SK-N-SH (cell line): ENCODE measurements at regions not wholly inside any gene's neighbourhood (a gene's known extent, or its start where the extent isn't known, plus 50 kb on each side); places are given as distances from the start of the nearest gene placed in this dataset.

Source experiments
- CTCF ChIA-PET: fragments of 300-600, 350-600 bp; formaldehyde crosslinking; extraction: SDS; loops from one replicate; lab custom pipeline; 2021; lab: Yijun Ruan, JAX
- POLR2A ChIA-PET: fragments of 350-600 bp; sonication (Branson Sonifier 250); formaldehyde crosslinking; extraction: SDS; loops from one replicate; lab custom pipeline; 2020; ENCODE audit warnings: antibody characterized with exemption, inconsistent platforms; lab: Yijun Ruan, JAX
- DNase-seq: peaks from one replicate; pipeline ENCODE4 v3.0.0; 2012
- H2AFZ ChIP-seq: fragments of 200-600 bp; sonication (generic); 2 replicates; pipeline ENCODE4 v1.8.1; 2016; ENCODE audit warnings: antibody characterized with exemption, mild to moderate bottlenecking, low read depth
- H3F3A ChIP-seq: fragments of 200-600 bp; sonication (generic); replicated peaks from 2 replicates; pipeline ENCODE3; 2016; ENCODE audit warnings: antibody characterized with exemption, mild to moderate bottlenecking; ENCODE audit not compliant: insufficient read depth
- H3K27ac ChIP-seq, 2 experiments: fragments of 200-500 bp in 1 of 2; fragments of 200-600 bp in 1 of 2; sonication (Bioruptor generic) in 1 of 2; sonication (generic), shearing (Covaris generic) in 1 of 2; 2 replicates each; pipeline versions ENCODE4 v1.5.1 to v1.6.1; 2014 to 2016; ENCODE audit warnings: low read depth in 2 of 2, inconsistent platforms in 1 of 2, low read length in 1 of 2, mild to moderate bottlenecking in 1 of 2, mixed read lengths in 1 of 2
- H3K27me3 ChIP-seq: fragments of 200-600 bp; sonication (generic), shearing (Covaris generic); 2 replicates; pipeline ENCODE4 v1.6.1; 2016; ENCODE audit warnings: mixed run types; ENCODE audit not compliant: insufficient read depth
- H3K36me3 ChIP-seq, 2 experiments: fragments of 200-500 bp in 1 of 2; fragments of 200-600 bp in 1 of 2; sonication (Bioruptor generic) in 1 of 2; sonication (generic) in 1 of 2; replicated peaks in 1 of 2; 2 replicates each; pipeline versions ENCODE3 to v1.5.1; 2014 to 2016; ENCODE audit warnings: low read length in 1 of 2, mild to moderate bottlenecking in 1 of 2; ENCODE audit not compliant: insufficient read depth in 2 of 2, control insufficient read depth in 1 of 2
- H3K4me1 ChIP-seq, 2 experiments: fragments of 200-500 bp in 1 of 2; fragments of 200-600 bp in 1 of 2; sonication (Bioruptor generic) in 1 of 2; sonication (generic), shearing (Covaris generic) in 1 of 2; 2 replicates each; pipeline versions ENCODE4 v1.5.1 to v1.6.1; 2014 to 2016; ENCODE audit warnings: low read depth in 1 of 2, low read length in 1 of 2, mixed run types in 1 of 2; ENCODE audit not compliant: insufficient read depth in 2 of 2, control insufficient read depth in 1 of 2
- H3K4me2 ChIP-seq: fragments of 200-600 bp; sonication (generic), shearing (Covaris generic); 2 replicates; pipeline ENCODE4 v1.6.1; 2017; ENCODE audit warnings: mixed run types
- H3K4me3 ChIP-seq, 2 experiments: fragments of 200-500 bp in 1 of 2; fragments of 200-600 bp in 1 of 2; sonication (Bioruptor generic) in 1 of 2; sonication (generic), shearing (Covaris generic) in 1 of 2; 2 replicates each; pipeline versions ENCODE4 v1.5.1 to v1.8.1; 2014 to 2016; ENCODE audit warnings: low read depth in 2 of 2, inconsistent platforms in 1 of 2, low read length in 1 of 2, mild to moderate bottlenecking in 1 of 2, mixed read lengths in 1 of 2, moderate library complexity in 1 of 2
- H3K79me2 ChIP-seq: fragments of 200-600 bp; sonication (generic); 2 replicates; pipeline ENCODE4 v1.8.1; 2017; ENCODE audit warnings: mild to moderate bottlenecking; ENCODE audit not compliant: insufficient read depth
- H3K9ac ChIP-seq: fragments of 200-600 bp; sonication (generic); 2 replicates; pipeline ENCODE4 v1.6.1; 2017; ENCODE audit warnings: mixed run types
- H3K9me2 ChIP-seq: fragments of 200-600 bp; sonication (generic); 2 replicates; pipeline ENCODE4 v1.6.1; 2017; ENCODE audit warnings: mixed run types
- H3K9me3 ChIP-seq: fragments of 200-600 bp; sonication (generic); 2 replicates; pipeline ENCODE4 v1.6.1; 2017; ENCODE audit warnings: mixed run types, mild to moderate bottlenecking, moderate library complexity
- H4K20me1 ChIP-seq: fragments of 200-600 bp; sonication (generic); 2 replicates; pipeline ENCODE4 v1.6.1; 2017; ENCODE audit warnings: mild to moderate bottlenecking, mixed run types; ENCODE audit not compliant: insufficient read depth
- EP300 ChIP-seq, 2 experiments: IDR thresholded peaks; 2 replicates each; pipeline versions ENCODE4 v1.4.0 to v1.6.1; 2012; ENCODE audit warnings: borderline replicate concordance in 1 of 2, low read depth in 1 of 2, low read length in 1 of 2
- EZH2phosphoT487 ChIP-seq: fragments of 200-600 bp; sonication (generic); IDR thresholded peaks from 2 replicates; pipeline ENCODE4 v1.6.1; 2017; ENCODE audit warnings: low read depth, mixed run types, mild to moderate bottlenecking, antibody characterized with exemption, moderate library complexity, borderline replicate concordance
- FOSL2 ChIP-seq: IDR thresholded peaks from 2 replicates; pipeline ENCODE4 v1.4.0; 2012; ENCODE audit warnings: low read depth, mild to moderate bottlenecking, moderate library complexity, borderline replicate concordance
- FOXM1 ChIP-seq: IDR thresholded peaks from 2 replicates; pipeline ENCODE4 v1.4.0; 2012; ENCODE audit warnings: low read depth, mild to moderate bottlenecking
- GATA2 ChIP-seq: sonication (generic); formaldehyde crosslinking; IDR thresholded peaks from 2 replicates; pipeline ENCODE4 v1.5.0; 2020; ENCODE audit warnings: mild to moderate bottlenecking, missing genetic modification reagents
- IRF3 ChIP-seq: fragments of 150-350 bp; IDR thresholded peaks from 2 replicates; pipeline ENCODE4 v1.6.1; 2016; ENCODE audit warnings: mild to moderate bottlenecking, low read depth, low read length
- JUND ChIP-seq: IDR thresholded peaks from 2 replicates; pipeline ENCODE4 v1.4.0; 2012
- MXI1 ChIP-seq: IDR thresholded peaks from 2 replicates; pipeline ENCODE4 v1.6.1; 2012; ENCODE audit warnings: mild to moderate bottlenecking, low read depth, low read length, improper control_type of control experiment
- NFIC ChIP-seq: IDR thresholded peaks from 2 replicates; pipeline ENCODE4 v1.4.0; 2012; ENCODE audit warnings: borderline replicate concordance
- SIN3A ChIP-seq: IDR thresholded peaks from 2 replicates; pipeline ENCODE4 v1.6.1; 2012; ENCODE audit warnings: low read depth, mild to moderate bottlenecking, low read length, moderate library complexity, borderline replicate concordance
- USF2 ChIP-seq: fragments of 150-350 bp; IDR thresholded peaks from 2 replicates; pipeline ENCODE4 v1.6.1; 2017; ENCODE audit warnings: antibody characterized with exemption, low read length, low read depth, borderline replicate concordance
- YY1 ChIP-seq: IDR thresholded peaks from 2 replicates; pipeline ENCODE4 v1.4.0; 2012; ENCODE audit warnings: low read depth, mild to moderate bottlenecking
- WGBS: methylation state at CpG from one replicate; pipeline ENCODE4 v1.1.6; 2017; ENCODE audit warnings: low lambda C conversion rate; 5-methylcytosine and 5-hydroxymethylcytosine counted together
- TF ChIP-seq, protein P1 (sequence below): fragments of 200-600 bp; sonication (generic); IDR thresholded peaks from 2 replicates; pipeline ENCODE4 v1.6.1; 2017; ENCODE audit warnings: antibody characterized with exemption, mild to moderate bottlenecking, moderate library complexity

DNA sequence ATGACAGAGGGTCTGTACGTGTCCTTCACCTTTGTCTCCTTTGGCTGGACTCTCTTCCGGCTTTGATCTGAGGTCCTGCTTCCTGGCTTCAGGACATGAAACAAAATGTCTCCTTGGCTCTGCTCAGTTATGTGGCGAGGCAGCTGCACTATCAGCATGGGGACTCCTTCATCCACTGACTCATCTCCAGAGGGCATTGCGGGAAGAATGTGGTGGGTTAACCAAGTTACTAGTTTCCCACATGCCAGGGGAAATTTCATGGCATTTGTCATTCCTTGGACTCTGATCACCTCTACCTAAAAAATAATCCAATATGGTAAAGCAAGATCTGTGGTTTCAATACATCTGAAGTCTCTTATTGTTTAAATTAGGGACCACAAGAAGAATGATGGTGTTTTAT is 259.7 kb downstream of the MED10 start:
- CTCF ChIA-PET, result no interaction called here
- DNase-seq, result no peak
- Histone ChIP-seq H3K9me3 (no peaks in the 10 kb centered on the region), H3K27ac (no peak overlapping the region), H3K4me1 (no peaks in the 10 kb centered on the region), H3K4me3 (no peak overlapping the region), H3K9ac (no peak overlapping the region), H3K79me2 (no peaks in the 10 kb centered on the region), H3F3A (no peaks in the 10 kb centered on the region), H4K20me1 (no peaks in the 10 kb centered on the region), H3K27me3 (no peaks in the 10 kb centered on the region), H3K36me3 (no peaks in the 10 kb centered on the region), H3K9me2 (no peaks in the 10 kb centered on the region), H2AFZ (no peak overlapping the region), H3K4me2 (no peak overlapping the region)
- 36% methylated on average over 4 of the region's 4 CpGs for WGBS
- TF ChIP-seq EP300 (IDR thresholded peaks at IDR 0.05; ENCODE audit: borderline replicate concordance in 1 of 2, low read depth in 1 of 2, low read length in 1 of 2) (no peak), YY1 (no peak), GATA2 (no peak), SIN3A (no peak), FOSL2 (no peak), JUND (no peak), EZH2phosphoT487 (no peak)
- POLR2A ChIA-PET, result no interaction called here

DNA sequence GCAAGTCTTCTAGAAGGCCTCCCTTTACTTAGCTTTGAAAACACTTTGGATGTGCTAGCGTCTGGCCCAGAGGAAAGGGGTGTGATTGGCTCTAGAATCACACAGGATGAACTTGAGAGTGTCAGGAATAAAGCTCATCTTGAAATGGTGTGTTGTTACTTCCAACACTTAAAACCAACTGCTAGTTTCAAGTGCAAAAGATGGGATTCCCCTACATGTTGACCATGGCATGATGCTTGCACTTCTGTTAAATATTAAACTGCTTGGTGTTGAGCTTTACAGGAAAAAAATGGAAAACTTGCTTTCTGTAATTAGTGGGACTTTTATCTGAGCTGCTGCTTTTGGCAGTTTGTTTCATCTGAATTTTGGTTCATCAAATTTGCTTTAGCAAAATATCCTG is 261.1 kb downstream of the MED10 start:
- Histone ChIP-seq H3K27ac (no peak overlapping the region), H3K79me2 (no peaks in the 10 kb centered on the region), H3K9ac (no peak overlapping the region), H4K20me1 (no peaks in the 10 kb centered on the region), H3K4me3 (no peak overlapping the region), H2AFZ (no peak overlapping the region), H3K4me2 (no peak overlapping the region)
- POLR2A ChIA-PET, result no interaction called here
- no peak for TF ChIP-seq IRF3
- TF ChIP-seq SIN3A, result no peak
- no peak for TF ChIP-seq EZH2phosphoT487
- TF ChIP-seq NFIC, result no peak
- no peak for TF ChIP-seq FOXM1
- TF ChIP-seq, protein P1, sequence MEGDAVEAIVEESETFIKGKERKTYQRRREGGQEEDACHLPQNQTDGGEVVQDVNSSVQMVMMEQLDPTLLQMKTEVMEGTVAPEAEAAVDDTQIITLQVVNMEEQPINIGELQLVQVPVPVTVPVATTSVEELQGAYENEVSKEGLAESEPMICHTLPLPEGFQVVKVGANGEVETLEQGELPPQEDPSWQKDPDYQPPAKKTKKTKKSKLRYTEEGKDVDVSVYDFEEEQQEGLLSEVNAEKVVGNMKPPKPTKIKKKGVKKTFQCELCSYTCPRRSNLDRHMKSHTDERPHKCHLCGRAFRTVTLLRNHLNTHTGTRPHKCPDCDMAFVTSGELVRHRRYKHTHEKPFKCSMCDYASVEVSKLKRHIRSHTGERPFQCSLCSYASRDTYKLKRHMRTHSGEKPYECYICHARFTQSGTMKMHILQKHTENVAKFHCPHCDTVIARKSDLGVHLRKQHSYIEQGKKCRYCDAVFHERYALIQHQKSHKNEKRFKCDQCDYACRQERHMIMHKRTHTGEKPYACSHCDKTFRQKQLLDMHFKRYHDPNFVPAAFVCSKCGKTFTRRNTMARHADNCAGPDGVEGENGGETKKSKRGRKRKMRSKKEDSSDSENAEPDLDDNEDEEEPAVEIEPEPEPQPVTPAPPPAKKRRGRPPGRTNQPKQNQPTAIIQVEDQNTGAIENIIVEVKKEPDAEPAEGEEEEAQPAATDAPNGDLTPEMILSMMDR, result no peak
- TF ChIP-seq USF2, result no peak
- no peak for TF ChIP-seq MXI1
- TF ChIP-seq, all 33 proteins: peak for 0
- no peaks in the 10 kb centered on the region for H3K27me3 ChIP-seq
- CTCF ChIA-PET, result no interaction called here
- no peaks in the 10 kb centered on the region for H3K36me3 ChIP-seq
- H3K9me2 ChIP-seq, result no peaks in the 10 kb centered on the region
- H3F3A ChIP-seq, result no peaks in the 10 kb centered on the region
- H3K4me1 ChIP-seq, result no peaks in the 10 kb centered on the region
- no peak for DNase-seq
- no peaks in the 10 kb centered on the region for H3K9me3 ChIP-seq
- WGBS, result 10% methylated on average over 1 of the region's 1 CpG
